ENCODE measurements at regions not wholly inside any gene's neighbourhood (a gene's known extent, or its start where the extent isn't known, plus 50 kb on each side); places are given as distances from the start of the nearest gene placed in this dataset.

- no peak for TF ChIP-seq ZBTB33 (IDR thresholded peaks at IDR 0.05; ENCODE audit: borderline replicate concordance, low read depth)
- peak; percentile 71 for TF ChIP-seq PBX3 (IDR thresholded peaks at IDR 0.05)
- no peak for TF ChIP-seq RCOR1 (IDR thresholded peaks at IDR 0.05; ENCODE audit: low read length)
- TF ChIP-seq CTCF (IDR thresholded peaks at IDR 0.05) = no peak
- TF ChIP-seq RXRA (IDR thresholded peaks at IDR 0.05; ENCODE audit: borderline replicate concordance, low read depth) = no peak
- TF ChIP-seq TCF12 (IDR thresholded peaks at IDR 0.05) = peak; percentile 61
- no peak for TF ChIP-seq MXI1 (IDR thresholded peaks at IDR 0.05; ENCODE audit: low read depth, low read length)
- no peak for TF ChIP-seq GABPA (IDR thresholded peaks at IDR 0.05; ENCODE audit: low read depth)
- TF ChIP-seq RAD21 (IDR thresholded peaks at IDR 0.05; ENCODE audit: low read length) = no peak
- TF ChIP-seq GATA2 (CRISPR knock-in tag; IDR thresholded peaks at IDR 0.05) = no peak
- TF ChIP-seq REST (IDR thresholded peaks at IDR 0.05; ENCODE audit: low read depth, low read length) = no peak
- no peak for TF ChIP-seq EZH2phosphoT487 (IDR thresholded peaks at IDR 0.05; ENCODE audit: borderline replicate concordance, low read depth)
These were observed 166.2 kb upstream of the FAM3C start (continued) for GRCh38 chr7:121562259-121562658.

- CTCF ChIA-PET = interaction anchor here (0.9 to 2.2 kb wide), 5 partner anchors 9 to 756 kb away, joined by 3 to 12 read pairs (median 4); no protein-coding TSS in a partner anchor
- no peak overlapping the region for H3K4me2 ChIP-seq
These were observed 165.6 kb upstream of the FAM3C start for GRCh38 chr7:121561717-121562116.

More at GRCh38 chr7:121561717-121562116, 165.6 kb upstream of the FAM3C start:
- no peaks in the 10 kb centered on the region for H3K27me3 ChIP-seq (ENCODE audit: insufficient read depth)
- H4K20me1 ChIP-seq (ENCODE audit: insufficient read depth) = no peaks in the 10 kb centered on the region
- no peak overlapping the region for H2AFZ ChIP-seq (ENCODE audit: low read depth)
- no peak for DNase-seq
- no peak overlapping the region for H3K9ac ChIP-seq
- H3K27ac ChIP-seq (ENCODE audit: low read depth in 2 of 2, low read length in 1 of 2) = no peak overlapping the region
- POLR2A ChIA-PET = no interaction called here
- H3F3A ChIP-seq (replicated peaks; ENCODE audit: insufficient read depth) = peaks cover 15% of the 10 kb centered on the region
- WGBS (ENCODE audit: low lambda C conversion rate) = 47% methylated on average over 1 of the region's 1 CpG
- H3K79me2 ChIP-seq (ENCODE audit: insufficient read depth) = no peaks in the 10 kb centered on the region
- no peaks in the 10 kb centered on the region for H3K36me3 ChIP-seq (replicated peaks in 1 of 2; ENCODE audit: control insufficient read depth in 1 of 2, insufficient read depth in 2 of 2, low read length in 1 of 2)
- TF ChIP-seq TAF1 (IDR thresholded peaks at IDR 0.05; ENCODE audit: borderline replicate concordance, low read depth, low read length) (no peak), NFIC (IDR thresholded peaks at IDR 0.05; ENCODE audit: borderline replicate concordance) (peak; percentile 64), FOSL2 (IDR thresholded peaks at IDR 0.05; ENCODE audit: borderline replicate concordance, low read depth) (no peak), CHD2 (IDR thresholded peaks at IDR 0.05; ENCODE audit: low read length, partially characterized antibody) (no peak)
- no peak overlapping the region for H3K4me3 ChIP-seq (ENCODE audit: low read depth in 2 of 2, low read length in 1 of 2)
- no peaks in the 10 kb centered on the region for H3K9me3 ChIP-seq
- no peaks in the 10 kb centered on the region for H3K9me2 ChIP-seq
- peaks cover 0 to 5% of the 10 kb centered on the region in 2 experiments; a peak in 2 of 4 replicates for H3K4me1 ChIP-seq (ENCODE audit: control insufficient read depth in 1 of 2, insufficient read depth in 2 of 2, low read depth in 1 of 2, low read length in 1 of 2)

Data from SK-N-SH (cell line).